Activated T-helper 17 cell treated with anti-CD3 and anti-CD28 coated beads, Interleukin-2, amount 50 U/mL, for 72 hours (primary cell): ENCODE measurements at regions not wholly inside any gene's neighbourhood (a gene's known extent, or its start where the extent isn't known, plus 50 kb on each side); places are given as distances from the start of the nearest gene placed in this dataset.

Experiments
- ATAC-seq: fragments of 150-1000 bp; cut with Tn5 transposase; replicated peaks from 2 replicates; pipeline ENCODE4 v1.10.0; 2021; ENCODE audit warnings: mild to moderate bottlenecking, moderate library complexity
- H3K27ac Mint-ChIP-seq: one replicate; pipeline ENCODE4 v1.8.0; 2022; ENCODE audit warnings: mixed read lengths
- H3K27me3 Mint-ChIP-seq: one replicate; pipeline ENCODE4 v1.8.0; 2022; ENCODE audit warnings: mixed read lengths
- H3K36me3 Mint-ChIP-seq: one replicate; pipeline ENCODE4 v1.8.0; 2022; ENCODE audit warnings: low read depth, mild to moderate bottlenecking, mixed read lengths
- H3K4me1 Mint-ChIP-seq: one replicate; pipeline ENCODE4 v1.8.0; 2022; ENCODE audit warnings: mixed read lengths
- H3K4me3 Mint-ChIP-seq: one replicate; pipeline ENCODE4 v1.8.0; 2022; ENCODE audit warnings: mild to moderate bottlenecking, mixed read lengths
- H3K9me3 Mint-ChIP-seq: one replicate; pipeline ENCODE4 v1.8.0; 2022; ENCODE audit warnings: mixed read lengths

- Mint-ChIP-seq H3K4me1 (no peaks in the 10 kb centered on the region), H3K36me3 (no peaks in the 10 kb centered on the region), H3K9me3 (no peaks in the 10 kb centered on the region), H3K4me3 (no peak overlapping the region), H3K27me3 (peaks cover 21% of the 10 kb centered on the region), H3K27ac (no peak overlapping the region)
- no peak for ATAC-seq
Measured at GRCh38 chr11:112753706-112754105, 207.5 kb upstream of the NCAM1 start.

GRCh38 chr11:112759418-112759817 lies 201.8 kb upstream of the NCAM1 start:
- Mint-ChIP-seq H3K27me3 (peaks cover 15% of the 10 kb centered on the region), H3K36me3 (no peaks in the 10 kb centered on the region), H3K27ac (no peak overlapping the region), H3K4me1 (no peaks in the 10 kb centered on the region), H3K4me3 (no peak overlapping the region), H3K9me3 (no peaks in the 10 kb centered on the region)
- no peak for ATAC-seq

- ATAC-seq: no peak
- H3K9me3 Mint-ChIP-seq: no peaks in the 10 kb centered on the region
- H3K4me1 Mint-ChIP-seq: no peaks in the 10 kb centered on the region
- H3K27me3 Mint-ChIP-seq: peaks cover 11% of the 10 kb centered on the region
- H3K27ac Mint-ChIP-seq: no peak overlapping the region
- no peaks in the 10 kb centered on the region for H3K36me3 Mint-ChIP-seq
- H3K4me3 Mint-ChIP-seq: no peak overlapping the region
Measured at GRCh38 chr11:112760396-112761059, 200.7 kb upstream of the NCAM1 start.

GRCh38 chr11:112761911-112762706 lies 199.1 kb upstream of the NCAM1 start:
- Mint-ChIP-seq H3K4me1 (no peaks in the 10 kb centered on the region), H3K36me3 (no peaks in the 10 kb centered on the region), H3K27me3 (peaks cover 11% of the 10 kb centered on the region), H3K9me3 (no peaks in the 10 kb centered on the region), H3K27ac (no peak overlapping the region), H3K4me3 (no peak overlapping the region)
- ATAC-seq: no peak

GRCh38 chr11:112762707-112763090 lies 198.5 kb upstream of the NCAM1 start:
- no peaks in the 10 kb centered on the region for H3K36me3 Mint-ChIP-seq
- no peaks in the 10 kb centered on the region for H3K9me3 Mint-ChIP-seq
- ATAC-seq: no peak
- no peak overlapping the region for H3K27ac Mint-ChIP-seq
- H3K27me3 Mint-ChIP-seq: peaks cover 7% of the 10 kb centered on the region
- no peaks in the 10 kb centered on the region for H3K4me1 Mint-ChIP-seq
- no peak overlapping the region for H3K4me3 Mint-ChIP-seq

GRCh38 chr11:112765337-112765736 lies 195.9 kb upstream of the NCAM1 start:
- Mint-ChIP-seq H3K36me3 (no peaks in the 10 kb centered on the region), H3K27me3 (no peaks in the 10 kb centered on the region), H3K4me3 (no peak overlapping the region), H3K27ac (no peak overlapping the region), H3K4me1 (no peaks in the 10 kb centered on the region), H3K9me3 (no peaks in the 10 kb centered on the region)
- no peak for ATAC-seq

GRCh38 chr11:112769170-112769569 lies 192.1 kb upstream of the NCAM1 start:
- H3K4me3 Mint-ChIP-seq: no peak overlapping the region
- no peak overlapping the region for H3K27ac Mint-ChIP-seq
- peaks cover 5% of the 10 kb centered on the region for H3K27me3 Mint-ChIP-seq
- ATAC-seq: no peak
- no peaks in the 10 kb centered on the region for H3K9me3 Mint-ChIP-seq
- H3K4me1 Mint-ChIP-seq: no peaks in the 10 kb centered on the region
- H3K36me3 Mint-ChIP-seq: no peaks in the 10 kb centered on the region

GRCh38 chr11:112769584-112769983 lies 191.6 kb upstream of the NCAM1 start:
- H3K9me3 Mint-ChIP-seq: no peaks in the 10 kb centered on the region
- no peak overlapping the region for H3K4me3 Mint-ChIP-seq
- no peak for ATAC-seq
- H3K27me3 Mint-ChIP-seq: peaks cover 5% of the 10 kb centered on the region
- no peaks in the 10 kb centered on the region for H3K36me3 Mint-ChIP-seq
- no peak overlapping the region for H3K27ac Mint-ChIP-seq
- H3K4me1 Mint-ChIP-seq: no peaks in the 10 kb centered on the region

GRCh38 chr11:112770033-112770432 lies 191.2 kb upstream of the NCAM1 start:
- no peaks in the 10 kb centered on the region for H3K36me3 Mint-ChIP-seq
- ATAC-seq: no peak
- no peak overlapping the region for H3K27ac Mint-ChIP-seq
- H3K27me3 Mint-ChIP-seq: peaks cover 5% of the 10 kb centered on the region
- no peaks in the 10 kb centered on the region for H3K4me1 Mint-ChIP-seq
- H3K9me3 Mint-ChIP-seq: no peaks in the 10 kb centered on the region
- H3K4me3 Mint-ChIP-seq: no peak overlapping the region

GRCh38 chr11:112770487-112770886 lies 190.7 kb upstream of the NCAM1 start:
- H3K27me3 Mint-ChIP-seq: peaks cover 5% of the 10 kb centered on the region
- no peaks in the 10 kb centered on the region for H3K9me3 Mint-ChIP-seq
- no peak overlapping the region for H3K4me3 Mint-ChIP-seq
- H3K27ac Mint-ChIP-seq: no peak overlapping the region
- H3K36me3 Mint-ChIP-seq: no peaks in the 10 kb centered on the region
- no peak for ATAC-seq
- no peaks in the 10 kb centered on the region for H3K4me1 Mint-ChIP-seq

GRCh38 chr11:112771851-112772250 lies 189.4 kb upstream of the NCAM1 start:
- no peaks in the 10 kb centered on the region for H3K9me3 Mint-ChIP-seq
- H3K4me1 Mint-ChIP-seq: no peaks in the 10 kb centered on the region
- H3K27me3 Mint-ChIP-seq: peaks cover 5% of the 10 kb centered on the region
- no peak overlapping the region for H3K4me3 Mint-ChIP-seq
- no peak for ATAC-seq
- no peak overlapping the region for H3K27ac Mint-ChIP-seq
- H3K36me3 Mint-ChIP-seq: no peaks in the 10 kb centered on the region

GRCh38 chr11:112773264-112773663 lies 188.0 kb upstream of the NCAM1 start:
- no peaks in the 10 kb centered on the region for H3K36me3 Mint-ChIP-seq
- H3K4me1 Mint-ChIP-seq: no peaks in the 10 kb centered on the region
- H3K27me3 Mint-ChIP-seq: peaks cover 5% of the 10 kb centered on the region
- no peaks in the 10 kb centered on the region for H3K9me3 Mint-ChIP-seq
- no peak overlapping the region for H3K4me3 Mint-ChIP-seq
- no peak overlapping the region for H3K27ac Mint-ChIP-seq
- ATAC-seq: no peak

GRCh38 chr11:112776834-112777233 lies 184.4 kb upstream of the NCAM1 start:
- no peaks in the 10 kb centered on the region for H3K4me1 Mint-ChIP-seq
- no peak overlapping the region for H3K4me3 Mint-ChIP-seq
- no peak for ATAC-seq
- no peak overlapping the region for H3K27ac Mint-ChIP-seq
- peaks cover 17% of the 10 kb centered on the region for H3K27me3 Mint-ChIP-seq
- no peaks in the 10 kb centered on the region for H3K36me3 Mint-ChIP-seq
- H3K9me3 Mint-ChIP-seq: no peaks in the 10 kb centered on the region

- Mint-ChIP-seq H3K4me1 (no peaks in the 10 kb centered on the region), H3K36me3 (no peaks in the 10 kb centered on the region), H3K9me3 (no peaks in the 10 kb centered on the region), H3K27me3 (peaks cover 21% of the 10 kb centered on the region), H3K27ac (no peak overlapping the region), H3K4me3 (no peak overlapping the region)
- no peak for ATAC-seq
Measured at GRCh38 chr11:112777283-112777751, 183.9 kb upstream of the NCAM1 start.
